ENCODE measurements at regions not wholly inside any gene's neighbourhood (a gene's known extent, or its start where the extent isn't known, plus 50 kb on each side); places are given as distances from the start of the nearest gene placed in this dataset.

DNA sequence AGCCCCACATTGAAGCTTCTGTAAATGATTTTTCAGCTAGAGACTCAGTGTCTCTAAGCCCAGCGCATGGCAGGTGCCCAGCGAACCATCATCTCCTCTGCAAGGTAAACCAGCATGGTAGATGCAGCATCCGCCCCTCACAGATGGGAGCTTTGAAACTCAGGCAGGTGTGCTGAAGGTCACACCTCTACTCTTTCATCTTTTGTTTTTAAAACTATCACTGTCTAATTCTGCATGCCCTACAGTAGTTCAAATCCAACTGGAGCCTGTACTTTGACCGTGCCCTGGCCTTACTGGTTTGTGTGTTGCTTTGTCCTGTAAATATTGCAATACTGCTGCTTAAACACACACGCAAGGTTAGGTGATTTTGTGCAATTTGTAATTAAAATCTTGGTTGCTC lies 831.1 kb downstream of the GALR1 start:
- no peak for TF ChIP-seq POLR2A (IDR thresholded peaks at IDR 0.05)
- no peak for TF ChIP-seq EP300 (IDR thresholded peaks at IDR 0.05; ENCODE audit: low read depth)
- TF ChIP-seq, protein P1, sequence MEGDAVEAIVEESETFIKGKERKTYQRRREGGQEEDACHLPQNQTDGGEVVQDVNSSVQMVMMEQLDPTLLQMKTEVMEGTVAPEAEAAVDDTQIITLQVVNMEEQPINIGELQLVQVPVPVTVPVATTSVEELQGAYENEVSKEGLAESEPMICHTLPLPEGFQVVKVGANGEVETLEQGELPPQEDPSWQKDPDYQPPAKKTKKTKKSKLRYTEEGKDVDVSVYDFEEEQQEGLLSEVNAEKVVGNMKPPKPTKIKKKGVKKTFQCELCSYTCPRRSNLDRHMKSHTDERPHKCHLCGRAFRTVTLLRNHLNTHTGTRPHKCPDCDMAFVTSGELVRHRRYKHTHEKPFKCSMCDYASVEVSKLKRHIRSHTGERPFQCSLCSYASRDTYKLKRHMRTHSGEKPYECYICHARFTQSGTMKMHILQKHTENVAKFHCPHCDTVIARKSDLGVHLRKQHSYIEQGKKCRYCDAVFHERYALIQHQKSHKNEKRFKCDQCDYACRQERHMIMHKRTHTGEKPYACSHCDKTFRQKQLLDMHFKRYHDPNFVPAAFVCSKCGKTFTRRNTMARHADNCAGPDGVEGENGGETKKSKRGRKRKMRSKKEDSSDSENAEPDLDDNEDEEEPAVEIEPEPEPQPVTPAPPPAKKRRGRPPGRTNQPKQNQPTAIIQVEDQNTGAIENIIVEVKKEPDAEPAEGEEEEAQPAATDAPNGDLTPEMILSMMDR (IDR thresholded peaks at IDR 0.05), result no peak
- no peak for TF ChIP-seq POLR2AphosphoS5 (IDR thresholded peaks at IDR 0.05)
